GM10248 (cell line): ENCODE measurements at regions not wholly inside any gene's neighbourhood (a gene's known extent, or its start where the extent isn't known, plus 50 kb on each side); places are given as distances from the start of the nearest gene placed in this dataset.

Experiments
- CTCF ChIA-PET: fragments of 300-600 bp; sonication (Branson Sonifier 250); formaldehyde crosslinking; extraction: SDS; loops from one replicate; lab custom pipeline; 2021; ENCODE audit warnings: antibody characterized with exemption; lab: Yijun Ruan, JAX
- POLR2A ChIA-PET: fragments of 350-650 bp; sonication (Branson Sonifier 250); formaldehyde crosslinking; extraction: SDS; loops from one replicate; lab custom pipeline; 2020; ENCODE audit warnings: antibody characterized with exemption; lab: Yijun Ruan, JAX
- DNase-seq: peaks from one replicate; pipeline ENCODE4 v3.0.0; 2012; ENCODE audit errors: extremely low spot score
- CTCF ChIP-seq: IDR thresholded peaks from 2 replicates; pipeline ENCODE4 v1.5.1; 2012; ENCODE audit warnings: mild to moderate bottlenecking, low read depth; ENCODE audit errors: extremely low read depth, missing control alignments, control extremely low read depth

- DNase-seq, result no peak
- ChIA-PET CTCF (no interaction called here), POLR2A (no interaction called here)
- no peak for TF ChIP-seq CTCF
These were observed 2087.6 kb upstream of the CELF4 start for GRCh38 chr18:39653221-39653620.

GRCh38 chr18:39648616-39649015 lies 2083.0 kb upstream of the CELF4 start:
- CTCF ChIA-PET, result interaction anchor here (1.1 kb wide), 1 partner anchor 25 kb away, joined by 3 read pairs; no protein-coding TSS in a partner anchor
- no peak for DNase-seq
- TF ChIP-seq CTCF, result no peak
- POLR2A ChIA-PET, result no interaction called here

- CTCF ChIA-PET, result interaction anchor here (1.1 to 2.4 kb wide), 2 partner anchors 8 to 25 kb away, joined by 3 to 6 read pairs; no protein-coding TSS in a partner anchor
- POLR2A ChIA-PET, result no interaction called here
- no peak for DNase-seq
- no peak for TF ChIP-seq CTCF
These were observed 2082.3 kb upstream of the CELF4 start for GRCh38 chr18:39647627-39648534.

- TF ChIP-seq CTCF, result no peak
- ChIA-PET POLR2A (no interaction called here), CTCF (no interaction called here)
- no peak for DNase-seq
These were observed 2072.6 kb upstream of the CELF4 start for GRCh38 chr18:39638224-39638623.

- no peak for DNase-seq
- ChIA-PET CTCF (no interaction called here), POLR2A (no interaction called here)
- TF ChIP-seq CTCF, result no peak
These were observed 2071.3 kb upstream of the CELF4 start for GRCh38 chr18:39636931-39637330.

GRCh38 chr18:39635966-39636365 lies 2070.4 kb upstream of the CELF4 start:
- ChIA-PET CTCF (interaction anchor here (0.8 kb wide), 1 partner anchor 11 kb away, joined by 3 read pairs; no protein-coding TSS in a partner anchor), POLR2A (no interaction called here)
- TF ChIP-seq CTCF, result no peak
- no peak for DNase-seq
